Suppressor macrophage treated with lipopolysaccharide for 1 hour (primary cell): ENCODE measurements at regions not wholly inside any gene's neighbourhood (a gene's known extent, or its start where the extent isn't known, plus 50 kb on each side); places are given as distances from the start of the nearest gene placed in this dataset.

Experiments used
- DNase-seq, 3 donors: peaks; one replicate each; pipeline ENCODE4 v3.0.0-alpha.2; 2020 to 2022

DNA sequence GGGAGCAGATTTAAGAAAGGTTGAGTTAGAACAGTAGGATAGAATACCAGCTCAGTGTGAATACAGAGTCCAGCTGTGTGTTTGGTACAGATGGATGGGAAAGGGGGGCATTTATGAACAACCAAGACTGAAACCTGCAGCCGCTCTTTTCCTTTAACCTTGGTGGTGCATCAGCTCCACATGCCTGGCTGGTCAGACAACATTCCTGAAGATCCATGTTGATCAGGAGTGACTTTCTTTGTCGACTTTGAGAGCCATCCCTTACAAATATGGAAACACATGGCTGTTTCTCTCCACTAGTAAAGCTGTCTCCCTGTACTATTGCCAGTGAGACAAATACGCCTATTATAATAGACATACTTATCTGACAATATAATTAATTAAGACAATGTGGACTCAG, 476.5 kb upstream of the IGFBP3 start:
- DNase-seq, result no peak

- DNase-seq, result no peak
Observed at GRCh38 chr7:46396481-46396880, 475.4 kb upstream of the IGFBP3 start.

- no peak for DNase-seq
Observed at GRCh38 chr7:46393142-46393541, 472.1 kb upstream of the IGFBP3 start.

DNA sequence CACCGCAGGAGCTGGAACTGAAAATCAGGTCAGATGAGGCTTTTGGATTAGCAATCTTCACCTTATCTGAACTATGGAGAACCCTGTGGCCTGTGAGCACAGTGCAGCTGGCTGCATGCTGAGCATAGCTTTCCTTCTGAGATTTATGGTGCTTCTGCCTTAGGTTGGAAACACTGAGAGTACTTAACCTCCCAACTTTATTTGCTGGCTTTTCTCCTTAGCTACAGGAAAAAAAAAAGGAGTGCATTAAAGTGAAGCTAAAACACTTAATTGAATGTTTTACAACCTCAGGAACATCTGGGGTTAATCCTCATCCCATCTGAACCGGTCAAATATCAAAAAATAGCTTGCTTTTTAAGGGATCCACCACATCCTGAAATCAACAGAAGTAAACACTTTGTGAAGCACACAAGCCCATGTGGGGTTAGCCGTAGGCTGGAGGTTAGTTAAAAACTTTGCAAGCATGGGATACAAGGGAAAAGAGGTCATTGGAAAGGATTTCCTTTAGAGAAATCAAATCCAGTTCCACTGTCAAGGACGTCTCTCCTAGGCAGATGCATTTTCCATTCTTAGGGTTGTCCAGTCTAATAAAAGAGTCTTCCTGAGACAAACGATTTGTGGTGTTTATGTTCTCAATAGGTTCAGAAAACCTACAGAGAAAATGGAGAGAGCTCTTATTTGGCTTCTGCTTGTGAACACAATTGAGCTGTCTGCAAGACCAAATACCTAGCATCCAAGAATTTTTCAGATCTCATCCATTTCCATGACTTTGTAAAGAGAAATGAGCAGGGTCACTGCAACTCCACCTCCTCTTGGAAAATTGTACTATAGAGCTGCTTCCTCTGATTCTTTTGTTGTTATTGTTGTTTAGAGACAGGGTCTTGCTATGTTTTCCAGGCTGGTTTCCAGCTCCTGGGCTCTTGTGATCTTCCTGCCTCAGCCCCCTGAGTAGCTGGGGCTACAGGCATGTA, 470.4 kb upstream of the IGFBP3 start:
- DNase-seq, result no peak

GRCh38 chr7:46390042-46390441, 469.0 kb upstream of the IGFBP3 start:
- DNase-seq, result no peak

GRCh38 chr7:46389146-46389545, 468.1 kb upstream of the IGFBP3 start:
- no peak for DNase-seq

GRCh38 chr7:46387646-46388045, 466.6 kb upstream of the IGFBP3 start:
- no peak for DNase-seq

GRCh38 chr7:46386428-46387399, 465.6 kb upstream of the IGFBP3 start:
- no peak for DNase-seq

DNA sequence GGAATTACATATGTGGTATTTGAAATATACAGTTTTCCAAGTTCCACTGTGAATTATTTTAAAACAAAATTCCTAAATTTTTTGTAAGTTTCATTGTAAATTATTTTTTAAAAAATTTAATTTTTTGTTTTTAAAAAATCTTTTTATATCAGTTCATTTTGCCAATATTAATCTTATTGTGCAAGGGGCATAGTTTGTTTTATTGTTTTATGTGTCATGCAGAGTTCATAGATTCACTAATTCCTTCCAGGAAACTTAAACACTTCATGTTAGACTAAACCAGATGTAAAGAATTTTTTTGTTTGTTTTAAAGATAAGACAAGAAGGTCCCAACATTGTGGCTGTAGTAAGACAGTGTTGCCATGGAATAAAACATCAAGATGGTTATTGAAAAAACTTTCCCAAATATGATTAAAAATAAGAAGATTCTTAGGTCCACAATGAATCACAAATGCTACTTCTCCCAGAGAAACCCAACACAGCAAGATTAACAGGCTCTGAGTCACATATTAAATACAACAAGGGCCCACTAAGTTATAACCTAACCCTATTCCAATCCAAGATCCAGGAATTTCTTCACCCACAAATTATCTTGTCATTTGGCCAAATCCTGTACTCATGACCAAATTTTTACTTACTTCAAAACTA, 464.7 kb upstream of the IGFBP3 start:
- DNase-seq, result no peak

DNA sequence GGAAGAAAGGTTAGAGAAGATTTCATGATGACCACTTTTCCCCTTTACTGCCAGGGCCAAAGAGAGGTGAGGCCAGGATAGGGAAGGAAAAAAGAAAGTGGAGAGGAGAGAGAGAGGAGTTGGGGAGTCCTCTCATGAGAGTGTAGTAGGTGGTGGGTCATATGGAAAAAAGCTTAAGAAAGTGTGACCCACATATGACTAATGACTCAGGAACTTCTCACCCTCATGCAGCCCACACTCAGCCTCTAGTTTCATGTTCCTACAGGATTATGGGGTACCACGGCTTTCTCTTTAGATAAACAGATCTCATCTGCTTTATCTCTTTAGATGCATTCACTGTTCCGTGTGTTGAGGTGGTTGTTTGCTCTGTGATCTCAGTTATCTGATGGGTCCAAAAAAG, 462.5 kb upstream of the IGFBP3 start:
- DNase-seq, result no peak

DNA sequence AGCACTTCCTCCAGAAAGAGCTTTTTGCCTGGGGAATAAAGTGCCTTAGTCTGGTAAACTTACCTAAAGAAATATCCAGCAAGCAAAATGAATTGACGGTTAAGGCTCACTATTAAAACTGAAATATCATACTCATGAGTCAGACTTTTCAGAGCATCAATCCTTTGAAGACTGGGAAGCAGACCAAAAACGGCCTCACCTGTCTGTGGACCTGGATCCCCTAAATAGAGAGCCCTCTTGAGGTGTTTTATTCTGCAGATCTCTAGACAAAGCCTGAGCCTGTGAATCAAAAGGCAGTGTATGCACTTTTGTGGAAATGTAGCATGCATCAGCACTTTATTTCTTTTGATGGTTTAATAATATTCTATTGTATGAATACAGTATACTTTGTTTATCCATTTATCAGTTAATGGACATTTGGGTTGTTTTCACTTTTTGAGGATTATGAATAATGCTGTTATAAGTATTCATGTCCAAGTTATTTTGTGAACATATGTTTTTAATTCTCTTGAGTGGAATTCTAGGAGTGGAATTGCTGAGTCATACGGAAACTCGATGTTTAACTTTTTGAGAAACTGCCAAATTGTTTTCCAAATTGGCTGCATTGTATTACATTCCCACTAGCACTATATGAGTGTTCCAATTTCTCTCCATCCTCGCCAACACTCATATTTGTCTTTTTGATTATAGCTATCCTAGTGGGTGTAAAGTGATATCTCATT, 449.0 kb upstream of the IGFBP3 start:
- no peak for DNase-seq

- DNase-seq, result no peak
Observed at GRCh38 chr7:46368871-46369270, 447.8 kb upstream of the IGFBP3 start.

- no peak for DNase-seq
Observed at GRCh38 chr7:46366526-46366925, 445.5 kb upstream of the IGFBP3 start.

DNA sequence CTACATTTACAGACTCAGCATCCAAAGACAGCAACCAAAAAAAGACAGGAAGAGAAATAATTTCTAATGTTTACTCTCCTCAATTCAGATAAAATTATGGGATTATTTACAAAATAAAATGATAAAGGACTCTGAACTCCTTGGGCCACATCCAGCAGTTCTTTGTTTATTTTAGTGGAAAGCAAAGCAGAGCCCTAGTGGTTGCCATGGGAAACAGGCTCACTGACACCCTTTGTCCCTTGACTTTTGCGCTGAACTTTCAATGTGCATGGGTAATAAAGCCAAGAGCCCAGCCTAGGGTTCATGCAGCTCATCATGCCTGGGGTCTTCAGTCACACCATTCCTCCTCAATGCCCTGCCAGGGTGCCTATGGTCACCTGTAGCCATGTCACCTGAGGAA, 442.6 kb upstream of the IGFBP3 start:
- DNase-seq, result no peak

GRCh38 chr7:46360811-46361210, 439.7 kb upstream of the IGFBP3 start:
- DNase-seq, result no peak

- no peak for DNase-seq
Observed at GRCh38 chr7:46360296-46360695, 439.2 kb upstream of the IGFBP3 start.

- no peak for DNase-seq
Observed at GRCh38 chr7:46357851-46358250, 436.8 kb upstream of the IGFBP3 start.

GRCh38 chr7:46357290-46357689, 436.2 kb upstream of the IGFBP3 start:
- DNase-seq, result no peak

- DNase-seq, result no peak
Observed at GRCh38 chr7:46356371-46356770, 435.3 kb upstream of the IGFBP3 start.

DNA sequence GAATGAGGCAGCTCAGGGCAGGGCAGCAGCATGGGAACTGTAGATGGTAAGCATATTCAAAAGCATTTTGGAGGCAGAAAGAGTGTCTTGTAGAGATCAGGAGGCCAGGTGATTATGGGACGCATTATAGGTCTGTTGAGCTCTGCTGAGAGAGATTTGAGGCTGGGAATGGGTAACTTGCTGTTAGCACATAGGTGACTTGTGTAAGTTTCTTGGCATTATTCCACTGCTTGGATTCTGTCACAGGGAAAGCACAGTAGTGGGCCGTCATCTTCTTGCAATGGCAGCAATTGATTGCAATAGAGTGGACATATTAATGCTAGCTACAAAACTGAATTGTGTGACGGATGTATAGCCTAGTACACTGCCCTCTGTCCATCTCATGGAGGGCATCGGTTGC, 434.3 kb upstream of the IGFBP3 start:
- DNase-seq, result no peak

- DNase-seq, result peak in 1 of 3 donors; percentile 1
Observed at GRCh38 chr7:46352004-46352954, 431.2 kb upstream of the IGFBP3 start.
